ENCODE measurements at regions not wholly inside any gene's neighbourhood (a gene's known extent, or its start where the extent isn't known, plus 50 kb on each side); places are given as distances from the start of the nearest gene placed in this dataset.
A peak's percentile ranks its signal among the peaks of the same experiment; 100 is the strongest.
"Not testable (repeated sequence)": the region's sequence is repeated elsewhere in the genome, so short reads cannot be mapped to it uniquely, and the experiment has no call there.

GRCh38 chr7:97234494-97234893 is 117.0 kb downstream of the SDHAF3 start:
- H3K4me3 ChIP-seq (ENCODE audit: low read depth, low read length) = not testable (repeated sequence)
- DNase-seq (ENCODE audit: low read depth) = peak; percentile 8

GRCh38 chr7:97246317-97246716 is 128.8 kb downstream of the SDHAF3 start:
- DNase-seq (ENCODE audit: low read depth) = no peak
- no peak overlapping the region for H3K4me3 ChIP-seq (ENCODE audit: low read depth, low read length)
- TF ChIP-seq MAX (IDR thresholded peaks at IDR 0.05; ENCODE audit: low read depth, low read length) (no peak), POLR2A (IDR thresholded peaks at IDR 0.05; ENCODE audit: extremely low read depth, insufficient read length) (no peak), MYC (IDR thresholded peaks at IDR 0.05; ENCODE audit: low read depth, low read length) (no peak), CTCF (IDR thresholded peaks at IDR 0.05; ENCODE audit: low read depth, low read length) (no peak)

GRCh38 chr7:97258187-97258586 is 140.7 kb downstream of the SDHAF3 start:
- not testable (repeated sequence) for H3K4me3 ChIP-seq (ENCODE audit: low read depth, low read length); DNase-seq (ENCODE audit: low read depth)

- TF ChIP-seq POLR2A (IDR thresholded peaks at IDR 0.05; ENCODE audit: extremely low read depth, insufficient read length) (no peak), CTCF (IDR thresholded peaks at IDR 0.05; ENCODE audit: low read depth, low read length) (no peak), MAX (IDR thresholded peaks at IDR 0.05; ENCODE audit: low read depth, low read length) (no peak), MYC (IDR thresholded peaks at IDR 0.05; ENCODE audit: low read depth, low read length) (no peak)
- no peak overlapping the region for H3K4me3 ChIP-seq (ENCODE audit: low read depth, low read length)
- no peak for DNase-seq (ENCODE audit: low read depth)
Measured at GRCh38 chr7:97269741-97270140, 152.2 kb downstream of the SDHAF3 start.

GRCh38 chr7:97270280-97270679 is 152.8 kb downstream of the SDHAF3 start:
- no peak for TF ChIP-seq MAX (IDR thresholded peaks at IDR 0.05; ENCODE audit: low read depth, low read length)
- TF ChIP-seq MYC (IDR thresholded peaks at IDR 0.05; ENCODE audit: low read depth, low read length) = no peak
- no peak for TF ChIP-seq POLR2A (IDR thresholded peaks at IDR 0.05; ENCODE audit: extremely low read depth, insufficient read length)
- no peak for TF ChIP-seq CTCF (IDR thresholded peaks at IDR 0.05; ENCODE audit: low read depth, low read length)
- H3K4me3 ChIP-seq (ENCODE audit: low read depth, low read length) = no peak overlapping the region
- DNase-seq (ENCODE audit: low read depth) = no peak

- no peak overlapping the region for H3K4me3 ChIP-seq (ENCODE audit: low read depth, low read length)
- no peak for TF ChIP-seq CTCF (IDR thresholded peaks at IDR 0.05; ENCODE audit: low read depth, low read length)
- no peak for TF ChIP-seq POLR2A (IDR thresholded peaks at IDR 0.05; ENCODE audit: extremely low read depth, insufficient read length)
- no peak for TF ChIP-seq MYC (IDR thresholded peaks at IDR 0.05; ENCODE audit: low read depth, low read length)
- TF ChIP-seq MAX (IDR thresholded peaks at IDR 0.05; ENCODE audit: low read depth, low read length) = no peak
- DNase-seq (ENCODE audit: low read depth) = no peak
Measured at GRCh38 chr7:97271619-97272018, 154.1 kb downstream of the SDHAF3 start.

- no peak for DNase-seq (ENCODE audit: low read depth)
- no peak for TF ChIP-seq CTCF (IDR thresholded peaks at IDR 0.05; ENCODE audit: low read depth, low read length)
- no peak for TF ChIP-seq MYC (IDR thresholded peaks at IDR 0.05; ENCODE audit: low read depth, low read length)
- TF ChIP-seq POLR2A (IDR thresholded peaks at IDR 0.05; ENCODE audit: extremely low read depth, insufficient read length) = no peak
- no peak for TF ChIP-seq MAX (IDR thresholded peaks at IDR 0.05; ENCODE audit: low read depth, low read length)
- H3K4me3 ChIP-seq (ENCODE audit: low read depth, low read length) = no peak overlapping the region
Measured at GRCh38 chr7:97272237-97272975, 154.9 kb downstream of the SDHAF3 start.

Data from NB4 (cell line).